Stimulated activated CD4-positive, alpha-beta T cell treated with anti-CD3 and anti-CD28 coated beads, Interleukin-15, amount 100 ng/mL, for 24 hours (primary cell): ENCODE measurements at regions not wholly inside any gene's neighbourhood (a gene's known extent, or its start where the extent isn't known, plus 50 kb on each side); places are given as distances from the start of the nearest gene placed in this dataset.

Experiments
- DNase-seq: peaks from one replicate; pipeline ENCODE4 v3.0.0-alpha.2; 2020

DNA sequence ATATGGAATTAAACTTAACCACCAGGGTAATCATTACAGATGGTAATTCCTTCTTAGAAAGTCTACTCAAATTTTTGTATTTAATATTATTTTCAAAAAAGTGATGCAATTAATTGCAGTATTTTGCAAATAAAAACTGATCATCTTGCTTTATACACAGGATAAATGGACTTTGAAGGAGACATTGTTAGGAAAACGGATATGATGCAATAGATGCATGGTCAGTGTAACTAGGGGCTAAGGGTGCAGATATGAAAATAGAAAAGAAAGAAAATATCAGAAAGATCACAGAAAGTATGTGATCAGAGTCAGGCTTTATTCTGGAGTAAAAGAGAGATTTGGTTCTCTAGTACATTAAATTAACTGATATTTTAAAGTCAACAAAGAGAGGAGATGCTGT lies 401.7 kb downstream of the TLL1 start:
- no peak for DNase-seq

DNA sequence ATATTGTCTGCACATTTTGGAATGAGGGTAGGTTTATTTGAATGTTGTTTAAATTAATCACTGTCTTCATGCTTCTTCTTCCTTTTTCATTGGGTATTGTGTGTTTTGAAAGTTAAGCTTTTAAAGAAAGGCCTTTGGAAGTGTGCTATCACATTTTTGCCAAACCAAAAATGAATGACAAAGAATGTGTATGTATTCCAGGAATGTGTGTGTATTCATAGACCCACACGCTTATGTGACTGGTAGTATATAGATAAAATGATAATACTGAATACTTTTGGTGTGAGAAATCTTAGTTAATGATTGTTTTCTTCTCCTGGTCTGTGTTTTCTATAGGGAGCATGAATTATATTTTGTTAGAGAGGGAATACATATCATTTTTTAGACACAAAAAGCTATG lies 404.4 kb downstream of the TLL1 start:
- no peak for DNase-seq

DNA sequence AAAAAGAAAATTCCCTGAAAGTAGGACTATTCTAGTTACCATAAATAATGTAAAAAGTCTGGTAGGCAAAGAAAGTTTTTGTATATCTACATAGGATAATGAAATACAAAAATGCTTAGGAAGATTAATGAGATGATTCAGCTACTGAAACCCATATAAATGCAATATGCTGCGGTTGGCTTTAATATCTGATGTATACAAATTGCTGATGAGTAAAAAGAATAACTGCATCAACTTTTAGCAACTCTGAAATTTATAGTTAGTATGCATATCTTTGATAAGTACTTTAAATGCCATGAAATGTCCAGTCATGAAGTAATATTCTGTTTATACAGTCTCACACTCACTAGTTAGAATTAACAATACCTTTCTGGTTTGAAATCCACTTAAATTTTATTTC lies 404.8 kb downstream of the TLL1 start:
- DNase-seq: no peak

DNA sequence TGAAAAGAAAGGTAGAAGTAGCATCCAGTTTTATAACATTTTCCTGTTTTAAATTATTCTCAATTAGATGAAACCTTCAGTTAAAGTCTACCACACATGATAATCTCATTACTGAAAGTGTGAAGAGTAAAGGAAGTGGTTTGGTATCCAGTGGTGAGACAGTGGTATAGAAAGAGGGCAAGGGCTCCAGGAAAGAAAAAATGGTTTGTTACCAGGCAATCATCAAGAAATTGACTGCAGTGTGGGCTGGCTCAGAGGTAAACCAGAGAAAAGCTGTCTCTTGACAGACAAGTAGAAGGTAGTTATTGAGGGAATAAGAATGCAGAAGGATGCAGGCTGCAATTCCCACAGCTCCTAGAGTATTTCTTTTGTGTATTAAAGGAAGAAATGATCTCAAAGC lies 406.2 kb downstream of the TLL1 start:
- no peak for DNase-seq

DNA sequence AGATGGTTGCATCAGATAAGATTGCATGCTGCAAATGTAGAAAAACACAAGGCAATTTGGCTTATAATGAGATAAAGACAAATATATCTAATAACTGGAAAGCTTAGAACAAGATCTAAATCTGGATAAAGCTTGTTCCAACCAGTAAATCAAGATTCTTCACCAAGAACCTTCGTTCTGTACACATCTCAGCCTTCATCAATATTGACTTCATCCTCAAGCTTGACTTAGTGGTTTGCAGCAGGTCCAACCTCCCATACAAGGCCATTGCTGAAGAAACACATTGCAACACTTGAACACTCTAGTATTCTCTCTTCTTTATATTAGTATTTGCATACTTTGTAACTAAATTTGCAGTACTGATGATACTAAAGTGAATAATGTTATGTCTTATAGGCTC lies 407.6 kb downstream of the TLL1 start:
- DNase-seq: no peak

DNA sequence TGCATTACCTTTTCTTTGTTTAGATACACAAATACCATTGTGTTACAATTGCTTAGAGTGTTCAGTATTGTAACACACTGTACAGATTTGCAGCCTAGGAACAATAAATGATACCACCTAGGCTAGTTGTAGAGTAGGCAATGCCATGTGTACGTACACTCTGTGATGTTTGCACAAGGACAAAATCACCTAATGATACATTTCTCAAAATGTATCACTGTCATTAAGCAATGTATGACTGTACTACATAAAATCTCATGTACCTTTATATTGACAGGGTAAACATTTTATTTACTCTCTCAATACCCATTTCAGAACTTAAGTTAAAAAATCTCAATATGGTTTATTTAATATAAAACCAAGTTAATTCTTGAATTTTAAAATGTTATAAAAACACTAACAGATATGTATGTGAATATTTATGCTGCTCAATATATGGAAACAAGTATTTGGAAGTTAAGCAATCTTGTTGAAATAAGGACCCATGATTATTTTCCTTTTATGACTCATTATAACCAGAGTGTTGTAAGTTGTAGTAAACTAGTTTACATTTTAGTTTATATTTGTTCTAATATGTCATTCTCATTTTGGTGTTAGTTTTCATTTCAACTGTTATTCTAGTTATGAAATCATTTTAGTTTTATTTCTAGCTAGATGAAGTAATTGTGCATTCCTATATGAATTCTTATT lies 409.2 kb downstream of the TLL1 start:
- DNase-seq: no peak

DNA sequence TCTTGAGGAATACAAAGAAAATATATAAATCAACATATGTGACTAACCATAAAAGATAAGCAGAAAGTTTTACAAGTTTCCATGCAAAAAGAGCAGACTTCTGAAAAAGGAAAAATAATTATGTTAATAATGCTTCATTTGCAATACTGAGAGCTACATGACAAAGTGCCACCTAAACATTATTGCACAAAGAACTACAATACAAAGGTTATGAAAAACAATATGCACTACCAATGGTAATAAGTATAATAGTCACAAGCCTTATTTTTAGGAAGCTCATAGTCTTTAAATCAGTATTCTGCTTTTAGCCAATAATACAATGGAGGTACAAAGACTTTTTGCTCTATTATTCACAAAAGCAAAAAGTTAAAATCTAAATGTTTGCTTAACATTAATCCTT lies 411.2 kb downstream of the TLL1 start:
- DNase-seq: no peak

DNA sequence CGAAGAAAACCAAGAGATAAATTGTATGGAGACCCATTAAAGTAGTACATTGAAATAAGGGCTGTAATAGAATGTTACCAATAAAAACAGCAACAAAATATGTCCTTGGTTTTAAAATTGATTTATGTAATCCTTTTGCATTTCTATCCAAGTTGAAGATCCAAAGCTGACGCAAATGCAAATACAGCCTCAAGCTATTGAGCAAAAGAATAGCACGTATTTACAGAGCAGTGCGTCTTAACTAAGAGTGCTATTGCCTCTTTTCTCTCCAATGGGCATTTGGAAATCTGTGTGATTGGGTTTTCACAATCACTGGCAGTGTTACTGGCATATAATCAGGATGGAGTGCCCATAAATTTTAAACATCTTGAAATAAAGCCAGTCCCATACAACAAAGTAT lies 417.4 kb downstream of the TLL1 start:
- DNase-seq: no peak

DNA sequence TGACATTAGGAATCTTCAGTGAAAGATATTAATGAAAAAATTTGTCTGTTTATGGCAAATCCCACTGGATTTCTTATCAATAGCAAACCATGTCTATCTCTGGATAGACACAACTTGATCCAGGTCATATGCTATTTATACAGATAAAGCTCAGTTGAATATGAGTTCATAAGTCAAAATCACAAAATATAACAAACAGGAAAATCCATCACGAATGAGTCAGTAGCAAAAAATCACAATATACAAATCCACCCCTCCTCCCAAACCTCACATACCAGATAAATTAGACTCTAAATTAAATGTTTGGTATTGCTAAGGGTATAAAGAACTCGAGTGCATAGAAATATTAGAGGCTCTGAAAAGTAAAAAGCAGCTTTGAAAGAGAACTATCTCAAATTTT lies 420.5 kb downstream of the TLL1 start:
- no peak for DNase-seq

DNA sequence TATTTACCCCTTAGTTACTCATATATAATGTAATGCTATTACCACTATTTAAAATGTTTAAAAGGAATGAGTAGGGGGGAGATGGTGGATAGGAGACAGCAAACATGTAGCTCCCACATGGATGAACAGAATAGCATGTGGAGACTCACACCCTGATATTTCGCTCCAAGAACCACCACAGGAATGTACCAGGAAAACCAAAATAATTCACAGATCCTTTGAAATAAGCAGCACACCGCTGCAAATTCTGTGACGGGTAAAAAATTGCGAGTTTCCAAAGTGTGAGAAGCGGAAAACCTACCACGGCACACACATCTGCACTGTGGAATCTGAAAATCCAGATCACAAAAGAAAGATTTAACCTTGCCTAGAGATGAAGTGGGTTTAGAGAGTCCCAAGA lies 428.2 kb downstream of the TLL1 start:
- no peak for DNase-seq

DNA sequence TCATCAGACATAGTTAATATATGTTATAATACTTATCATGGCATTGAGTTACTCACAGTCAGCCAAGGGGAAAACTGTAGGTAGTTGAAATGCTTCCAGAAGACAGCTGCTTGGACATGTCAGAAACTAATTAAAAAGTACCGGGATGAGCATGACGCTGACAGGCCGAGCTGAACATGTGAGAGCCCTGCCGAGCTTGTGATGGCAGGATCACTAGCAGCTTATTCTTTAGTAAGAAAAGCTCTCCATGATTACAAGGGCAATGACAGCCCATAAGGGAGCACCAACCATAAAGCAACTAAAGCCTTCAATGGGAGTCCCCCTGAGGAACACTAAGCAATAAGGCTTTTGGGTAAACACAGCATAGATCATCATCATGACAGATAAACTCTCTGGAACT lies 435.6 kb downstream of the TLL1 start:
- no peak for DNase-seq

DNA sequence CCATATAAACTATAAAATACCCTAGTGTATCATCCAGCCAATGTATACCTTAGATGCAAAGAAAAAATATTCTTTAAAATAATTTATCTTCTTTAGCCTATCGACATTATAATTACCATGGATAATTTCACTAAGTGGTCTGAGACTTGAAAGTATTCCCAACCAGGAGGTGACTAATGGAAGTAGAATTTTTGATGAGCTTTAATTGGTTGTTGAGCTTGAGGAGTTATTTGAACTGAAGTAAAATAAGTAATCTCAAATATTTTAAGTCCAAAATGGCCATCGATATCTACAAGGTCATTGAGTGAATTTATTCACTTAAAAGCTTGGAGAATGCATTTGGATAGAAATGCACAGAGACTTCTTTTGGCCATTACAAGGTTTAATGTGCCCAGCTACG lies 436.2 kb downstream of the TLL1 start:
- no peak for DNase-seq

DNA sequence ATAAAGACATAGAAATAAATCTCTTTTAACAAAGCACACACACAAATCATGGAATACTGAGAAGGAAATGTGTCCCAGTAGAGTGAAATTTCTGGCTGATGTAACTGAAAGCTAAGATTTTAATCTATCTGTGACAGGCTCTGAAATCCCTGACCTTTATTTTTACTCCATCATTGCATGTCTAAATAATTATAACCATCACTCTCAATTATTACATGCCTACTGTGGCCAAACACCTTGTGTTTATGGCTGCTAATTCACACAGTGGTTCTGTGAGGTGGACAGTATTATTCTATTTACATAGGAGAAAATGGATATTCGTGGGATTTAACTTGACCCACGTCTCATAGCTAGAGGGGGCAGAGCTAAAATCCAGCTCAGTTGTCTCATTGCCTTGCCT lies 438.1 kb downstream of the TLL1 start:
- DNase-seq: no peak

DNA sequence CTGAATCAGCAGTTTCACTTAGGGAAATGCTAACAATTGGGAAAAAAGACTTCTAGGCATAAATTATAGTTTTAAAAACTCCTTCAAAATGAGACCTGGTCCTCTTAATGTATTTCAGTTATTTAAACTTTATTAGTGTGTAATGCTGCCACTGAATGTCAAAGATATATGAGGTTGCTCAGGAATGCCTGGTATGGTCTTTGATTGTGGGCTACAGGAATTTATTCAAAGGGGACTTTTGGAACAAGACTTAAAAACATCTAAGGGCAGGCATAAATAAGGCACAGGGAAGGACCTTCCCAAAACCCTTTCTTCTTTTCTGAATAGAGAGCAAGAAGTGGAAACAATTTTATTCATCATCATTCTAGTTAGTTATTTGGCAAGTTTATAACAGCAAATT lies 439.1 kb downstream of the TLL1 start:
- DNase-seq: no peak

DNA sequence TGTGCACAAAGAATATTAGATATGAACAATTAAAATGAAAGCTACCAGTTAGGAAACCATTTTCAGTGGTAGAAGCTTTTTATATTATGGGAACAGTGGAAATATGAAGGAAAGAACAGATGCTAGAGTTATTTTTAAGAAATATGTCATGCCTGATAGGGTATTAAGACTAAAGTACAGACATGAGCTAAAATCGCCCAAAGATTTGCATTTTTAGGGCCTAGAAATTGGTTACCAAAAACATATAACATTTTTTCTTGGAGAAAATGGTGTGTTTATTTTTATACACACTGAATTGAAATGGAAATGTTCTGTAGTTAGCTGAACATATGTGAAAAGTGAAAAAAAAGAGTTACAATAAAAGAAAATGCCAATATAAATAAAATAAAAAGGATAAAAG lies 441.9 kb downstream of the TLL1 start:
- no peak for DNase-seq

DNA sequence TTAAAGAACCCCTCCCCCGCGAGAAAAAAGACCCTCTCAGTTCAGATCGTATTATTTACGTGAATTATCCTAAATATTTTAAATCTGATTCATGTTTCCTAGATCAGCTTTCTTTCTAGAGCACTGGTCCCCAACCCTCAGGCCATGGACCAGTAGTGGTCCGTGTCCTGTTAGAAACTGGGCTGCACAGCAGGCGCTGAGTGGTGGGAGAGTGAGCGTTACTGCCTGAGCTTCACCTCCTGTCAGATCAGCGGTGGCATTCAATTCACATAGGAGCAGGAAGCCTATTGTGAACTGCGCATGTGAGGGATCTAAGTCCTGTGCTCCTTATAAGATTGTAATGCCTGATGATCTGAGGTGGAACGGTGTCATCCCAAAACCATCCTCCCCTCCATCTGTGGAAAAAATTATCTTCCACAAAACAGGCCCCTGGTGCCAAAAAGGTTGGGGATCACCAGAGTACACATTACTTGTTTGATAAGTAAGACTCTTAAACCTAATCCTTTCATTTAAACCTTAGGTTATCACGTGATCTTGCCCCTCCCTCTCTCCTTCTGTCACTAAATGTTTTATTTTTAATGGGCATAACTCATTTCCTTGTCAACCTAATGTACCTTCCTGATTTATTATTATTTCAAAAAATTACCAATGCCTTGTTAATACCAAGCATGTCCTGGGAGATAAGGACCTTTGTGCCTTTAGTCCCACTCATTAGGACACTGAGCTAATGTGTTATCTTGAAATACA lies 442.9 kb downstream of the TLL1 start:
- no peak for DNase-seq

DNA sequence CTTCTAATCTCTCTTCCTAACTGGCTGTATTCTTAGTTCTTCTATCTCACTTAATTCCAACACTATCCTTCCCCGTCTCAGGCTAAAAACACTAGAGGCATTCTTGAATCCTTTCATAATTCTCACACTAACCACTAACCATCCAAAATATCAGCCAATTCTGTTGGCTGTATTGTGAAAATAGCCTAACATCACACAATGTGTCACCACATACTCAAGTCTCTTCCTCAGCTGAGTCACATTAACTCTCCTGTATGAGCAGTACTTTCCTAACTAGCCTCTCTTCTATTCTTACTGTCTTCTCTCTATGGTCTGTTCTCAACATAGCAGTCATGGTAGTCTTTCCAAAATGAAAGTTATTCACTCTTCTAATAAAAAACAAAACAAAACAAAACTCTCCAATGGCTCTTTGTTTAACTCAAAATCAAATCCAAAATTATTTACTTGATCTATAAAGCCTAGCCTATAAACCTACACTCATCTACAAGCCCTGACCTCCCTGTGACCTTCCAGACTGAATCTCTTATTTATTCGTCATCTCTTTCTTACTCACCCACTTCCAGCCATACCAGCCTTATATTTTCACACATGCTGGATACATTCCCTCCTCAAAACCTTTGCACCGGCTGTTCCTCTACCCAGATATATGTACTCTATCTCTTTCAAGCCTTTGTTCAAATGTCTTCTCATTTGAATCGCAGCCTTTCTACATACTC lies 445.9 kb downstream of the TLL1 start:
- no peak for DNase-seq

DNA sequence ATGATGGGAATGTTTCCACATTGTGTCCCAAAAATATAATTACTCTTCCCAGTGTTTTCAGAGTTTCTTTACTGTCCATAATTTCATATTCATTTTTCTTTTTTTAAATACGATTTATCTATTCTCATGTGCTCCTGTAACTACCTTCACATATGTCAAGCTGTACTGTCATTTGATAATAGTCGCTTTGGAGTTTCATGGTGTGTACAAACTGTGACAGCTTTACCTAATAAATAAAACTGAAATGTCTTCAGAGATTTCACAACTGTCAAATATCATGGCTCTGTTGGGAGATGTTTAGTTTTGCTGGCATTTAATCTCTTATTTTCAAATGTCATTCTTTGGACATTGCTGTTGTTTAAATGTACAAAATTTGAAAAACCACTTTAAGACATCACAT lies 450.2 kb downstream of the TLL1 start:
- no peak for DNase-seq

DNA sequence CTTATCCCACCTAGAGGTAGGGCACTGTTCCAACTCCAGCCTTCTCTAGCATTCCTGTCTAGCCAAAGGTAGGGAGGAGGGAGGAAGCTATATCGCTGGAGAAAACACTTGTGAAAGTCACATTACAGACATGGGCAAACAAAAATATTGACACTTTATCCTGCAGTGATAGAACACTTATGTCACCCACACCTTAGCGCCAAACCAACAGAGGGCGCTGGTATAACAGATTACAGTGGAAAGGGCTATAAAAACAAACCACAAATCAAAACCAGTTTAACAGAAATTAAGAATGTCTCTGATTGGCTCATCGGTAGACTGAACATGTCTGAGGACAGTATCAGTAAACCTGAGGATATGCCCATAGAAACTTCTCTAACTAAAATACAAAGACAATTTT lies 451.3 kb downstream of the TLL1 start:
- DNase-seq: no peak

DNA sequence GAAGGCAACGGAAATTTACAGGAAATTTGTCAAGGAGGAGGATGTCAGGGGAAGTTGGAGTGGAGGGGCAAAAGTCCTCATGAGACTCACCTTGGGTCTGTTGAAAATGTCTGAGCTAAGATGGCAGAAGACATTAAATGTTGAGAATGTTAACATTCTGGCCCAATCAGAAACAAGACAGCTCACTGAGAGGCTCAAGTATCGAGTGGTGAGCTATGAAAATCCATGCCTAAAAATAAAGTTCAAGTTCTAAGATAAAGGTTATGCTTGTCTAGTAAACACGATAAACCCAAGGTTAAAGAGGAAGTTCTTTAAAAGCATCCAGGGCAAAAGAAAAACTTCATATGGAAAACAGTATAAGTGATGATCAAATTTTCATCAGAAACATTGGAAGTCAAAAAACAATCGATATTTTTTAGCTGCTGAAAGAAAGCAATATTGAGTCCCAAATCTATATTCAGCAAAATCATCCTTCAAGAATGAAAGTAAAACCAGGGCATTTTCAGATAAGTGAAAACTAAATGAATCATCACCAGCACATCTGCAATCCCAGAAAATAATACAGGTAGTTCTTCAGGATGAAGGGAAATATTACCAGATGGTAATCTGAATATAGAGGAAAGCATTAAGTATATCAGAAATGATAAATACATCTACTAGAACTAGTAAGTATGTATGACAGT lies 462.4 kb downstream of the TLL1 start:
- no peak for DNase-seq

DNA sequence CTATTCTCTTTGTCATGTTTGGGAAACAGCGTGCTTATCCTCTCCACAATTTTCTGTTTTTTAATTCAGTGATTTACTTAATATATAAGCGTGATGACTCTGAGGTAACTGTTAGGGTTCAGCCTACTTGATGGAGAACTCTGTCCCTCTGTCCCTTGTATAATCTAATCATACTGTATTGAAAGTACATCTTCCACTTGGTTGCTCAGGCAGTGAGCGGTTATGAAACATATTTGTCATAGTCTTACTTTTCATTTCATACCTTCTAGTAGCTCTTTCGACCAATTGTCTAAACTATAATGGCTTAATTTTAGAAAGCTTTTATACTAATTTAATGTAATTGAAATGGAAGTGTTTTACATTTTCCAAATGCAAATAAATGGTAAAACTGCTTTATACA lies 469.0 kb downstream of the TLL1 start:
- no peak for DNase-seq

DNA sequence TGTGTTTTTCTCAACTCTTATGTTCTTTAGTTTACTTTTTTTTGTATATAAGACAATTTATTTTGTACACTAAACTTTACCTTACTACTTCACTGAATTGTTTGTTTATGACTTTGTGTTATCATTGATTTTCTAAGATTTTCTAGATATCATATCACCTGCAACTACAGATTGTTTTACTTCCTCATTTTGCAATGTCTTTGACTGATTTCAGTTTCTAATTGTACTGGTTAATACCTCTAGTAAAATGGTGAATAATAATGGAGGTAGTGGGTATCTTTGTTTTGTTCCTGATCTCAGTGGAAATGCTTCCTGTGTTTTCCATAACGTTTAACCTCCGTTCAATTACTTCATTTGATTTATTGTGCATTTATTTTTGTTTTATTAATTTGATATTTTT lies 490.2 kb downstream of the TLL1 start:
- DNase-seq: no peak

DNA sequence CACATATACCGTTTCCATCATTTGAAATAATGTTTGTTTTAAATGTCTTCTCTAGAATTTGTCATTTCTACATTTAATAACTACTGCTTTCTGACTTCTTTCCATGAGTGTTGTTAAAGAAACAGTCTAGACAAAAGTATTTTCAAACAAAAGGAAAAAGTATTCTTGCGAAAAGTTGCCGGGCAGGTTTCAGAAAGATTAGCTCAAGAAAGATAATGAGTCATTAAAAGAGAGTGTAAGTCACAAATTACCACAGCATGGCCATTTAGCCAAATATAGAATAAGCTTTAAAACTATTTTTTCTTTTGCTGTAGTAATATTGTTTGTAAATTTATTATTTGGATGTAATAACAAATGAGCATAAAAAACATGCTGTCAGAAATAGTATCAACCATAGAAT lies 493.0 kb downstream of the TLL1 start:
- DNase-seq: no peak

DNA sequence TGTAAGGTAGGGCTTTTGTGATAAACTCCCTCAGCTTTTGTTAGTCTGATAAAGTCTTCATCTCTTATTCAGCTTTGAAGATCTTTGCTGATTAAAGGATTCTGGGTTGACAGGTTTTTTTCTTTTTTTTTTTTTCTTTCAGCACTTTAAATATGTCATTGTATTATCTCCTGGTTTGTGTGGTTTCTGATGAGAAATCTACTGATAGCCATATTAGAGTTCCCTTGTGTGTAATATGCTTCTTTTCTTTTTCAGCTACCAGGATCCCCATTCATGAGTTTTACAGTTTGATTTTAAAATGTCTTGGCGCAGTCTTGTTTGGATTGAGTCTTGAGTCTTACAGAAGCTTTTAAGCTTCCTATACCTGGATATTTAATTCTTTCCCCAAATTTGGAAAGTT lies 504.5 kb downstream of the TLL1 start:
- no peak for DNase-seq
